SK-N-SH (cell line): ENCODE measurements at regions not wholly inside any gene's neighbourhood (a gene's known extent, or its start where the extent isn't known, plus 50 kb on each side); places are given as distances from the start of the nearest gene placed in this dataset.

ENCODE experiments used
- EP300 ChIP-seq, 2 experiments: IDR thresholded peaks; 2 replicates each; pipeline versions ENCODE4 v1.4.0 to v1.6.1; 2012; ENCODE audit warnings: borderline replicate concordance in 1 of 2, low read depth in 1 of 2, low read length in 1 of 2
- FOSL2 ChIP-seq: IDR thresholded peaks from 2 replicates; pipeline ENCODE4 v1.4.0; 2012; ENCODE audit warnings: low read depth, mild to moderate bottlenecking, moderate library complexity, borderline replicate concordance
- FOXM1 ChIP-seq: IDR thresholded peaks from 2 replicates; pipeline ENCODE4 v1.4.0; 2012; ENCODE audit warnings: low read depth, mild to moderate bottlenecking
- JUND ChIP-seq: IDR thresholded peaks from 2 replicates; pipeline ENCODE4 v1.4.0; 2012
- POLR2AphosphoS5 ChIP-seq: IDR thresholded peaks from 2 replicates; pipeline ENCODE4 v1.6.1; 2012; ENCODE audit warnings: low read depth, low read length
- RCOR1 ChIP-seq: fragments of 150-350 bp; IDR thresholded peaks from 2 replicates; pipeline ENCODE4 v1.6.1; 2017; ENCODE audit warnings: antibody characterized with exemption, low read length
- REST ChIP-seq: IDR thresholded peaks from 2 replicates; pipeline ENCODE4 v1.6.1; 2012; ENCODE audit warnings: mild to moderate bottlenecking, low read depth, low read length, moderate library complexity
- RFX5 ChIP-seq: IDR thresholded peaks from 2 replicates; pipeline ENCODE4 v1.6.1; 2012; ENCODE audit warnings: mild to moderate bottlenecking, improper control_type of control experiment, low read length
- TAF1 ChIP-seq: IDR thresholded peaks from 2 replicates; pipeline ENCODE4 v1.6.1; 2012; ENCODE audit warnings: low read depth, mild to moderate bottlenecking, low read length, moderate library complexity, borderline replicate concordance
- TEAD4 ChIP-seq: IDR thresholded peaks from 2 replicates; pipeline ENCODE4 v1.4.0; 2012; ENCODE audit warnings: mild to moderate bottlenecking, borderline replicate concordance; ENCODE audit not compliant: insufficient read depth
- YY1 ChIP-seq: IDR thresholded peaks from 2 replicates; pipeline ENCODE4 v1.4.0; 2012; ENCODE audit warnings: low read depth, mild to moderate bottlenecking
- TF ChIP-seq, protein P1 (sequence below): fragments of 200-600 bp; sonication (generic); IDR thresholded peaks from 2 replicates; pipeline ENCODE4 v1.6.1; 2017; ENCODE audit warnings: antibody characterized with exemption, mild to moderate bottlenecking, moderate library complexity
- TF ChIP-seq, protein P2 (sequence below): fragments of 150-350 bp; IDR thresholded peaks from 2 replicates; pipeline ENCODE4 v1.6.1; 2017; ENCODE audit warnings: antibody characterized with exemption, low read length, low read depth, borderline replicate concordance
- TF ChIP-seq, protein P3 (sequence below): fragments of 150-350 bp; IDR thresholded peaks from 2 replicates; pipeline ENCODE4 v1.6.1; 2016; ENCODE audit warnings: mild to moderate bottlenecking, low read depth, low read length

- TF ChIP-seq RCOR1 (no peak), JUND (no peak), POLR2AphosphoS5 (no peak), REST (no peak), RFX5 (no peak), FOSL2 (no peak), EP300 (IDR thresholded peaks at IDR 0.05; ENCODE audit: borderline replicate concordance in 1 of 2, low read depth in 1 of 2, low read length in 1 of 2) (no peak), TAF1 (no peak), TEAD4 (no peak), YY1 (no peak), FOXM1 (no peak)
- TF ChIP-seq, protein P1, sequence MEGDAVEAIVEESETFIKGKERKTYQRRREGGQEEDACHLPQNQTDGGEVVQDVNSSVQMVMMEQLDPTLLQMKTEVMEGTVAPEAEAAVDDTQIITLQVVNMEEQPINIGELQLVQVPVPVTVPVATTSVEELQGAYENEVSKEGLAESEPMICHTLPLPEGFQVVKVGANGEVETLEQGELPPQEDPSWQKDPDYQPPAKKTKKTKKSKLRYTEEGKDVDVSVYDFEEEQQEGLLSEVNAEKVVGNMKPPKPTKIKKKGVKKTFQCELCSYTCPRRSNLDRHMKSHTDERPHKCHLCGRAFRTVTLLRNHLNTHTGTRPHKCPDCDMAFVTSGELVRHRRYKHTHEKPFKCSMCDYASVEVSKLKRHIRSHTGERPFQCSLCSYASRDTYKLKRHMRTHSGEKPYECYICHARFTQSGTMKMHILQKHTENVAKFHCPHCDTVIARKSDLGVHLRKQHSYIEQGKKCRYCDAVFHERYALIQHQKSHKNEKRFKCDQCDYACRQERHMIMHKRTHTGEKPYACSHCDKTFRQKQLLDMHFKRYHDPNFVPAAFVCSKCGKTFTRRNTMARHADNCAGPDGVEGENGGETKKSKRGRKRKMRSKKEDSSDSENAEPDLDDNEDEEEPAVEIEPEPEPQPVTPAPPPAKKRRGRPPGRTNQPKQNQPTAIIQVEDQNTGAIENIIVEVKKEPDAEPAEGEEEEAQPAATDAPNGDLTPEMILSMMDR, result no peak
- TF ChIP-seq, protein P2, sequence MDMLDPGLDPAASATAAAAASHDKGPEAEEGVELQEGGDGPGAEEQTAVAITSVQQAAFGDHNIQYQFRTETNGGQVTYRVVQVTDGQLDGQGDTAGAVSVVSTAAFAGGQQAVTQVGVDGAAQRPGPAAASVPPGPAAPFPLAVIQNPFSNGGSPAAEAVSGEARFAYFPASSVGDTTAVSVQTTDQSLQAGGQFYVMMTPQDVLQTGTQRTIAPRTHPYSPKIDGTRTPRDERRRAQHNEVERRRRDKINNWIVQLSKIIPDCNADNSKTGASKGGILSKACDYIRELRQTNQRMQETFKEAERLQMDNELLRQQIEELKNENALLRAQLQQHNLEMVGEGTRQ, result no peak
- TF ChIP-seq, protein P3, sequence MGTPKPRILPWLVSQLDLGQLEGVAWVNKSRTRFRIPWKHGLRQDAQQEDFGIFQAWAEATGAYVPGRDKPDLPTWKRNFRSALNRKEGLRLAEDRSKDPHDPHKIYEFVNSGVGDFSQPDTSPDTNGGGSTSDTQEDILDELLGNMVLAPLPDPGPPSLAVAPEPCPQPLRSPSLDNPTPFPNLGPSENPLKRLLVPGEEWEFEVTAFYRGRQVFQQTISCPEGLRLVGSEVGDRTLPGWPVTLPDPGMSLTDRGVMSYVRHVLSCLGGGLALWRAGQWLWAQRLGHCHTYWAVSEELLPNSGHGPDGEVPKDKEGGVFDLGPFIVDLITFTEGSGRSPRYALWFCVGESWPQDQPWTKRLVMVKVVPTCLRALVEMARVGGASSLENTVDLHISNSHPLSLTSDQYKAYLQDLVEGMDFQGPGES, result no peak
Observed at GRCh38 chr20:30281584-30282197, 975.8 kb upstream of the DEFB115 start.
